GM21528 (cell line): ENCODE measurements at regions not wholly inside any gene's neighbourhood (a gene's known extent, or its start where the extent isn't known, plus 50 kb on each side); places are given as distances from the start of the nearest gene placed in this dataset.

Source experiments
- ATAC-seq: cut with Tn5 transposase; IDR thresholded peaks from one replicate; pipeline ENCODE4 v1.9.1; 2021; ENCODE audit warnings: mild to moderate bottlenecking, moderate library complexity; ENCODE audit not compliant: unreplicated experiment, low FRiP score

- no peak for ATAC-seq
Measured at GRCh38 chr16:51388516-51388951, 237.5 kb upstream of the SALL1 start.

- no peak for ATAC-seq
Measured at GRCh38 chr16:51383909-51384308, 232.8 kb upstream of the SALL1 start.

DNA sequence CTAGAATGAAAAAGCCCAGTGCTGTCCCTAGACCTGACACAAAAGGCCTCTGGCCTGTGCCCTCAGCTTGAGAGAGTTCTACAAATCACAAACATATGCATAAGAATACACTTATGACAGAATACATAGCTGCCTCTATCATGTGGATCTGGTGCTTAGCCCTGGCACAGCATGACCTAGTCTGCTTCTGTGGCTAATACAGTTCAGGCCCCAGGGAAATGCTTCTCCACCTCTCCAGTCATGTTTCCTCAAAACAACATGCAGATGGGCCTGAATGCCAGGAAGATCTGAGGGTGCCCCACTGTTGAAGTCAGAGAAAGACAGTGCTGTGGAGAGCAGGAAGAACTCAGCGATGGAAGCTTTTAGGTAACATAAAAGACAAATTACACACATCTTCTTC, 231.9 kb upstream of the SALL1 start:
- ATAC-seq: no peak

DNA sequence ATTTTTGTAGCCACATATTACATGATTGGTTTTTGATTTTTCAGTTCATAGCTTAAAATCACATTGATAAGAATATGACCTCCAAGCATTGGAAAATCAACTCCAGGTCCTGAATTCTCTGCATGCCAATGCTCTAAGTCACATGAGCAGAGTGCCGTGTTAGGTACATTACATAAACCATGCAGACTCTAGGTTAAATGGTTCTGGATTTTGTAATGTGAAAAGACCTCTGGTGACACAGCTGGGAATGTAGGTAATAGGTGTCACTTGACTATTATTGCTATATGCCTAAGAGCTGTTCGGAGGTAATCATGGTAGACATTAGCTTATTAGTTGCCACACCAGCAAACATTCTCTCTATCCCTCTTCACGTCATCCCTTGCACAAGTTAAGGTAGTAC, 231.1 kb upstream of the SALL1 start:
- no peak for ATAC-seq

DNA sequence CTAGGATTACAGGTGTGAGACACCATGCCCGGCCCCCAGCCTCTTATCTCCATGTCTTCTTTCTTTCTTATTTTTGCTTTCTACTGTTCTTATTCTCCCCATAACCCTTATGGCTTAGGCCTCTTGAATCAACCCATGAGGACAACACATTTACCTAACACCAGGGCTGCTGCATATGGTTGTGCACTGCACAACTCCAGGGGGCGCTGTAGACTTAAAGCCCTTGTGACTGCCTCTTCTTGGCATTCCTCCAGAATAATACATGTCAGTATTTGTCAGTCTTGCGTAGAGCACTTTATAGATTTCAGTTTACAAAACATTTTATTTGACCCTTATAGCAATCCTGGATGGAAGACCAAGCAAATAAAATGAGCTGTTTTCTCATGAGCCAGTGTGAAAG, 225.0 kb upstream of the SALL1 start:
- ATAC-seq: no peak

GRCh38 chr16:51374790-51375189, 223.7 kb upstream of the SALL1 start:
- ATAC-seq: no peak

DNA sequence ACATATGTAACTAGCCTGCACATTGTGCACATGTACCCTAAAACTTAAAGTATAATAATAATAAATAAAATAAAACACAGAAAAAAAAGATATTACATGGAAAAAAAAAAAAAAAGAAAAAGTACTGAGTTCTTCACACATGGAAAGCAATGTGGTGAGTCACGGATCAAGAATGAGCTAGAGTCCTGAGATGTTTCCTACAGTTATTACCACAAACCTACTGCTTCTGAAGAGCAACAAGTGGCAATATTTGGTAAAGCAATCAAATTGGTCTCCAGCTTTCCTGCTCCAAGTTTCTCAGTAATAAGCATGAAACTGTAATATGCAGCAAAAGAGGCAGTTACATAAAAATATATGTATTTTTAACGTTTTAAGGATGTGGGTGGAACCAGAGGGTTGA, 223.3 kb upstream of the SALL1 start:
- no peak for ATAC-seq

DNA sequence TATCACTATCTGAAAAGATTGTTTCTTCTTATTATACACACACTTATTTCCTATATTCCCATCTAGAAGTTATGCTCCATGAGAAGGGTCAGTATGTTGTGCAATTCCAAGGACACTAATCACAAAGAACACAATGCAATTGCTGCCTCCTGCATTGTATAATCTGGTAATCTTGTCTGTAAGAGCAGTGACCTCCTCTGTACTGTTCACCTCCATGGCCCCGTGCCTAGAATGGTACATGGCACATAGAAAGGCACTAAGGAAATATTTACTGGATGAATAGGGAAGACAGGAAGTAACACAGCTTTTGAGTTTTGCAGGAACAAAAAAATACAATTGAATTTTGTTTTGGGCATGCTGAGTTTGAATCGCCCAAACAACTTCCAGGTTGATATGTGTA, 214.6 kb upstream of the SALL1 start:
- ATAC-seq: no peak

DNA sequence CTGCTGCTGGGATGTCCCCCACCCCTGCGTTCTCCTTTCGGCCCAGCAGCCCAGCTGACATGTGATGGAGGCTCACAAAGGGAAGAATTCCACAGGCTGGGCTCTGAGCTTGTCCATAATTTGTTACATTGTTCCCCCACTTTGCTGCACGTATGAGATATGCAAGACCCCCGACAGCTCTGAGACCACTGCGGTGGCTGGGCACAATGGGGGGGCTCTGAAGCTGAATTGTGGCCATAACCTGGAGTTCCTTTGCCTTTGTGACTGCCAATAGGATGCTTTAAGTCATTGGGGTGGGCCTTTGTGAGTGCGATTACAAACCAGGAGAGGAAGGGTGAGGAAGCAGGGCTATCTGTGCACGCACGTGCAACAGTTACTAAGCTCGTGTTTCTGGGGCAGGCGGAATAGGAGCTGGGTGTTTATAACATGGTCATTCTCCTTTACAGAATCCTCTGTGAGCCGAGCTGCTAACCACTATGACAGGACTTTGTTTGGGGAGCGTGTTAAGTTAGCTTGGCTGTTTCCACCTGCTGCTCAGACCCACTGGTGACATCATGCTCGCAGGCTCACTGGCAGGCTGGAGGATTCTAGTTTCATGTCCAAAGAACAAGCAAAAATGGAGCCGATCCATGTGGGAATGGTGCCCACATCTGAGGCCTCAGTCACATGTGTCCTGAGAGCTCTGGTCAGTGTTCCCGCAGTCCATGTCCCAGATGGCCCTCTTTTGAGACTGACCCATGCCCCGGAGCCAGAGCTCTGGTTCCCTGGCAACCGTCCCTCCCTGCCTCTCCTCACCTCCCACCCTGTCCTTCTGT, 208.3 kb upstream of the SALL1 start:
- ATAC-seq: no peak

- no peak for ATAC-seq
Measured at GRCh38 chr16:51357839-51358238, 206.8 kb upstream of the SALL1 start.

DNA sequence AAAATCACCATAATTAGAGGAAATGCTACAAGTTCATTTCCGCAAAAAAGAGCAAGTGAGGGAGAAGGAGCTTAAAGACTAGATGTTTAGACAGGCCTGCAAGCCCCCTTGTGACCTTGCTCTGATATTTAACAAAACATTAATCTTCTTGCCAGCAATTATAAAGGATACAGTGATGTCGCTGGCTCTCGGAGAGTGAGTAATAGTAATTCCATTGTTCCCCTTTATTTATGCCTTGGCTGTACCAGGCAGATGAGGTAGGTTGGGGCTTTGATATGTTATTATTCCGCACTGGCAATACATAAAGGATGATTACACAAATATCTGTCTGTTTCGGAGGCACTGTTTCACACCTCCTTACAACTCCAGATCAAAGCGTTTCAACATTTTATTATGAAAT, 204.8 kb upstream of the SALL1 start:
- ATAC-seq: no peak

DNA sequence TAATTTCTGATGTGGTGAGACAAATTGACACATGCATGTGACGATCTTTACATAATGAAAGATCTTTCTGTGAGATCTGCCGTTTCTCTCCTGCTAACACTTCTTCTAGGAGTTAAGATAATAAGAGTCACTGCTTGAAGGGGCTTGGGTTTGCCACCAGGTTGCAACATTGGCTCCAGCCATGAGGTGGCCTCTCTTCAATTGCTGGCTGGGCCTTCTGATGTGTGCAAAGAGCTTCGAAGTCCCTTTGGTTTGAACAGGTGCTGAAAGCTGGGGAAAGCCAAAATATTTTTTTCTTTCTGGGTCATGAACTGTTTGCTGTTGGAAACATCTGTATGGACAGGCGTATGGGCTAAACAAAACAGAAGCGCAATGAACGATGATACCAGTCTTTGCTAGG, 204.1 kb upstream of the SALL1 start:
- ATAC-seq: no peak

DNA sequence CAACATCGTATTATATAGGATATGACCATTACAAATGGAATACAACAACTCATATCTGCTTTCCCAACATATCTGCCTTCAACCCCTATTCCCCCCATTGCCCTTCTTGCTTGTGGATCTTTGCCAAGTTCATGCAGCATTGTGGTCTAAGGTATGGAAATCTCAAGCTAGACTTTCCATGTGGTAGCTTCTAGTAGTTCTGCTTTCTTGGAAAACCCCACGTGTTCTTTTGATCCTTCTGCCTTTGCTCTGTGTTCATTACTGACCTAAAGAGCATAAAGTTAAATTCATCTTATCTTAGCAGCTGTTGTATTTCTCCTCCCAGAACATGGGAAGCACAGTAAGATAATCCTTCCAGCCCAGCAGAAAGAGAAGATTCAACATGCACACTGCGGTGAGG, 202.0 kb upstream of the SALL1 start:
- ATAC-seq: no peak

GRCh38 chr16:51349626-51350025, 198.6 kb upstream of the SALL1 start:
- ATAC-seq: no peak

GRCh38 chr16:51343411-51343810, 192.3 kb upstream of the SALL1 start:
- ATAC-seq: no peak

DNA sequence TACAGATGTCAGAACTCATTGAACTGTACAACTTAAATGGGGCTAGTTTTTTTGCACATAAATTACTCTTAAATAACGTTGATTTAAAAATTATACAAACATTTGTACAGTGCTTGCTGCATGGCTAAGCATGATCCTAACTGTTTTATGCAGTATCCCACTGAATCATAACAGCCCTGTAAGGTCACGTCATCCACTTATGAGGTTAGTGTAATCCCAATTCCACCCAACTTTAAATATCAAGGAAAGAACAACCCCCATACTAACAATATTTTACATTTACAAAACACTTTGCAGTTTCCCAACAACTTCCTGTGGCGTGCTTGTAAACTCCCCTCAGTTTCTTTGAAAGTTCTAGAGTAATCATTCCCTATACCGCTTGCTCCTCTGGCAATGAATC, 190.1 kb upstream of the SALL1 start:
- ATAC-seq: no peak

GRCh38 chr16:51337662-51338061, 186.6 kb upstream of the SALL1 start:
- no peak for ATAC-seq

GRCh38 chr16:51328733-51329132, 177.7 kb upstream of the SALL1 start:
- ATAC-seq: no peak

- ATAC-seq: no peak
Measured at GRCh38 chr16:51327001-51327400, 175.9 kb upstream of the SALL1 start.

- no peak for ATAC-seq
Measured at GRCh38 chr16:51326131-51326856, 175.2 kb upstream of the SALL1 start.

- ATAC-seq: no peak
Measured at GRCh38 chr16:51321251-51321650, 170.2 kb upstream of the SALL1 start.

DNA sequence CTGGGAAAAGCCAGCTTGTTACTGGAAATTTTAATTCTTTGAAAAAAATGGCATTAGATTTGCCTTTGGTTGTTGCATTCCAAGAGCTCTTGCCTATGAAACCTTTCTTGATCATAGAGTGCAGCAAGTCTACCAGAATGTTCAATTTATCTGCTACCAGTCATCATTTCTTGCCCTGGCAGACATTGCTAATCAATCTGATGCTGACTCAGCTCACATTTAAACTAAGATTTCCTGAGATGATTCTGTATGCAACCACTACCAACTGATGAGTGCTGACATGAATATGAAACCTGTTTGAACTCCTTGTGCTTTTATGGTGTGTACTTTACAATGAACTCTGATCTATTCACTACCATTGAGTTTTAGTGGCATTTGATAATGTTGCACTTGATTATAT, 166.5 kb upstream of the SALL1 start:
- ATAC-seq: no peak
